Upper lobe of left lung (tissue), 4 donors: ENCODE measurements at regions not wholly inside any gene's neighbourhood (a gene's known extent, or its start where the extent isn't known, plus 50 kb on each side); places are given as distances from the start of the nearest gene placed in this dataset.

Source experiments
- EP300 ChIP-seq, 4 donors: sonication (generic); formaldehyde crosslinking; IDR thresholded peaks; one replicate each; pipeline ENCODE4 v1.5.1; 2017; ENCODE audit warnings: antibody characterized with exemption in 4 of 4, control low read depth in 2 of 4
- POLR2A ChIP-seq, 4 donors: fragments of 450-650 bp; IDR thresholded peaks; one replicate each; pipeline ENCODE4 v1.5.1; 2016 to 2017; ENCODE audit warnings: antibody characterized with exemption in 4 of 4, mild to moderate bottlenecking in 2 of 4
- POLR2AphosphoS5 ChIP-seq, 2 donors: sonication (generic); formaldehyde crosslinking; IDR thresholded peaks; one replicate each; pipeline ENCODE4 v1.5.1; 2017; ENCODE audit warnings: antibody characterized with exemption in 2 of 2
- TF ChIP-seq, protein P1 (sequence below), 6 experiments: fragments of 450-650 bp in 4 of 6; fragments of 200-600 bp in 2 of 6; sonication (generic) in 2 of 6; IDR thresholded peaks; one replicate each; pipeline ENCODE4 v1.5.1; 2016 to 2019; ENCODE audit warnings: antibody characterized with exemption in 6 of 6

DNA sequence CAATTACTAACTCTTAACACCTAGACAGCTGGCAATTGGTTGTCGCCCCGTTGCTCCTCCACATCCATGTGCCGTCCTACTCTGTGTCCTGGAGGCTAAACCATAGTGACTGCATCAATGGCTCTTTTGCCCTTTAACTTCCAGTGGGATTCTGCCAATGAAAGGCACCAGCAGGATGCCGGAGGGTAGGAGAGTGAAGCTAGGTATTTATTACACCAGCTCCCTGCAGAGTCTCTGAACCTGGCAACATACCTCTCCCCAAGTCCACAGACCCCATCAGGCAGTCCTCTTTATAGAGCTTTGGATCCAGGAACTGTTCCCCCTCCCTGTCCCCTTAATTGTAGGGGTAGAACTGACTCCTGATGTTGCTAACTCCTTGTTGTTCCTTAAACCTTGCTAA is 426.8 kb downstream of the HNRNPD start:
- TF ChIP-seq, protein P1, sequence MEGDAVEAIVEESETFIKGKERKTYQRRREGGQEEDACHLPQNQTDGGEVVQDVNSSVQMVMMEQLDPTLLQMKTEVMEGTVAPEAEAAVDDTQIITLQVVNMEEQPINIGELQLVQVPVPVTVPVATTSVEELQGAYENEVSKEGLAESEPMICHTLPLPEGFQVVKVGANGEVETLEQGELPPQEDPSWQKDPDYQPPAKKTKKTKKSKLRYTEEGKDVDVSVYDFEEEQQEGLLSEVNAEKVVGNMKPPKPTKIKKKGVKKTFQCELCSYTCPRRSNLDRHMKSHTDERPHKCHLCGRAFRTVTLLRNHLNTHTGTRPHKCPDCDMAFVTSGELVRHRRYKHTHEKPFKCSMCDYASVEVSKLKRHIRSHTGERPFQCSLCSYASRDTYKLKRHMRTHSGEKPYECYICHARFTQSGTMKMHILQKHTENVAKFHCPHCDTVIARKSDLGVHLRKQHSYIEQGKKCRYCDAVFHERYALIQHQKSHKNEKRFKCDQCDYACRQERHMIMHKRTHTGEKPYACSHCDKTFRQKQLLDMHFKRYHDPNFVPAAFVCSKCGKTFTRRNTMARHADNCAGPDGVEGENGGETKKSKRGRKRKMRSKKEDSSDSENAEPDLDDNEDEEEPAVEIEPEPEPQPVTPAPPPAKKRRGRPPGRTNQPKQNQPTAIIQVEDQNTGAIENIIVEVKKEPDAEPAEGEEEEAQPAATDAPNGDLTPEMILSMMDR (IDR thresholded peaks at IDR 0.05) = no peak
- no peak for TF ChIP-seq POLR2A (IDR thresholded peaks at IDR 0.05)
- TF ChIP-seq EP300 (IDR thresholded peaks at IDR 0.05) = no peak
- TF ChIP-seq POLR2AphosphoS5 (IDR thresholded peaks at IDR 0.05) = no peak
